ENCODE measurements at regions not wholly inside any gene's neighbourhood (a gene's known extent, or its start where the extent isn't known, plus 50 kb on each side); places are given as distances from the start of the nearest gene placed in this dataset.

DNA sequence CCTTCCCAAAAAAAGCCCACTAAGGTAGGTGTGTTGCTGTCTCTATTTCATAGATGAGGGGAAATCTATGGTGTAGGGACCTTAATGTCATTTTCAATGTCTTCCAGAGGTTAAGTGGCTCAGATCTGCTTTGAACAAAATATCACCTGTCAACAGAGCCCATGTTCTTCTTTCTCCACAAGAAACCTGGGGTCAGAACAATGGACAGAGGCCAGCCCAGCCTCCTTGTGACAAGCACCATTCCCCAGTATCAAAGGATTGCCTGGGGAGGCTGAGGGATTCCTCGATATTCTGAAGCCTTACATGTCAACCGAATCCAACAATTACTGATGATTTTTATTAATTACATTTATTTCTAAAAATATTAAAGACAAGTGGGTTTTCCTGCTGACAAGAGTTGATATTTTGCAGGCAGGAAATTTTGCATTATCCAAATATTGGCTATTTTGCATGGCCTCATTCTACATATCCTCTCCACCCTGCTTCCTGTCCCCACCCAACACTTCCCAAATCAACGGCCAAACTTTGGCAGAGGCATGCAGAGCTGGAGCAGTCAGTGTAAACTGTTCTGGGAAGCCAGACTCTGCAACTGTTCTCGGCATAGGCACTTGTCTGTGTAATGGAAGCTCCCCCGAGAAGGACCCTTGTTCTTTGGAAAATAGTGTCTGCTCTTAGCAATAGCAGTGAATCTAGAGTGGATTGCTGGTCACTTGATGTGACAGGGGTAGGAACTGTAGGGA, 281.5 kb downstream of the HS3ST3A1 start:
- Histone ChIP-seq H3K9ac (ENCODE audit: low read depth, low read length, poor library complexity) (no peak overlapping the region), H4K91ac (ENCODE audit: low read depth, low read length, poor library complexity) (no peak overlapping the region), H4K8ac (ENCODE audit: low read depth, low read length) (no peak overlapping the region), H3K18ac (ENCODE audit: low read length) (peak overlapping the region; percentile 67), H3K27ac (replicated peaks; ENCODE audit: low read length) (no peak overlapping the region), H2BK12ac (ENCODE audit: low read length) (no peak overlapping the region), H2AK5ac (ENCODE audit: low read depth, low read length) (no peak overlapping the region), H3K36me3 (replicated peaks in 1 of 2; ENCODE audit: control insufficient read depth in 2 of 2, insufficient read depth in 2 of 2, low read length in 2 of 2) (no peaks in the 10 kb centered on the region), H3K4ac (ENCODE audit: low read length) (no peak overlapping the region), H3K4me3 (ENCODE audit: low read length in 2 of 2) (no peak overlapping the region), H3K4me1 (ENCODE audit: control insufficient read depth in 2 of 2, insufficient read depth in 1 of 2, low read depth in 1 of 2, low read length in 2 of 2) (no peaks in the 10 kb centered on the region), H3K14ac (ENCODE audit: low read length) (no peak overlapping the region), H2BK5ac (ENCODE audit: low read length) (no peak overlapping the region), H3K9me3 (replicated peaks in 1 of 2; ENCODE audit: control insufficient read depth in 2 of 2, insufficient read depth in 1 of 2, low read depth in 1 of 2, low read length in 2 of 2) (peaks cover 0 to 5% of the 10 kb centered on the region in 2 donors), H2BK15ac (ENCODE audit: low read length) (no peak overlapping the region), H2AFZ (ENCODE audit: low read length) (no peak overlapping the region), H2BK120ac (ENCODE audit: low read depth, low read length) (peak overlapping the region; percentile 74), H3K23ac (ENCODE audit: low read depth, low read length, poor library complexity) (no peak overlapping the region), H3K27me3 (ENCODE audit: control insufficient read depth in 3 of 3, insufficient read depth in 3 of 3, low read depth in 1 of 3, low read length in 3 of 3) (peaks cover 0 to 32% (median 0%) of the 10 kb centered on the region in 3 experiments), H3K4me2 (ENCODE audit: insufficient read depth, low read length, poor library complexity, severe bottlenecking) (no peak overlapping the region), H3K79me1 (ENCODE audit: low read depth, low read length) (no peaks in the 10 kb centered on the region)
- no CpG with 5 or more reads among the region's 5 CpGs for WGBS, 2 donors (ENCODE audit: extremely low coverage in 2 of 2, insufficient read length in 2 of 2, insufficient replicate concordance in 1 of 2)
- no peak for DNase-seq (ENCODE audit: low spot score)

DNA sequence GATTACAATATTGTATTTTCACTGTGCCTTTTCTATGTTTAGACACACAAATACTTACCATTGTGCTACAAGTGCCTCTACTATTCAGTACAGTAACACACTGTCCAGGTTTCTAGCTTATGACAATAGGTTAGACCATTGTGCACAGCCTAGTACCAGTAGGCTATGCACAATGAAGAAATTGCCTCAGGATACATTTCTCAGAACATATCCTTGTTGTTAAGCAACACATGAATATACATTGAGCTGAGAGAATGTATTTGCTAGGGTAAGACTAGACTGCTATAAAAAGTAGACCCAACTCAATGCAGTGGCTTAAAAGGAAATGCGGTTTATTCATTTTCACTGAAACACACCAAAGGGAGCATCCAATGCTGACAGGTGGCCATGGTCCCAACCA, 285.1 kb downstream of the HS3ST3A1 start:
- H3K18ac ChIP-seq (ENCODE audit: low read length): no peak overlapping the region
- no CpG with 5 or more reads among the region's 1 CpG for WGBS, 2 donors (ENCODE audit: extremely low coverage in 2 of 2, insufficient read length in 2 of 2, insufficient replicate concordance in 1 of 2)
- no peaks in the 10 kb centered on the region for H3K9me3 ChIP-seq (replicated peaks in 1 of 2; ENCODE audit: control insufficient read depth in 2 of 2, insufficient read depth in 1 of 2, low read depth in 1 of 2, low read length in 2 of 2)
- no peak overlapping the region for H2AFZ ChIP-seq (ENCODE audit: low read length)
- no peak overlapping the region for H3K9ac ChIP-seq (ENCODE audit: low read depth, low read length, poor library complexity)
- H3K27ac ChIP-seq (replicated peaks; ENCODE audit: low read length): no peak overlapping the region
- no peak overlapping the region for H3K14ac ChIP-seq (ENCODE audit: low read length)
- H3K4me2 ChIP-seq (ENCODE audit: insufficient read depth, low read length, poor library complexity, severe bottlenecking): no peak overlapping the region
- peaks cover 0 to 29% (median 0%) of the 10 kb centered on the region in 3 experiments for H3K27me3 ChIP-seq (ENCODE audit: control insufficient read depth in 3 of 3, insufficient read depth in 3 of 3, low read depth in 1 of 3, low read length in 3 of 3)
- H3K36me3 ChIP-seq (replicated peaks in 1 of 2; ENCODE audit: control insufficient read depth in 2 of 2, insufficient read depth in 2 of 2, low read length in 2 of 2): no peaks in the 10 kb centered on the region
- H3K4ac ChIP-seq (ENCODE audit: low read length): no peak overlapping the region
- no peak overlapping the region for H2AK5ac ChIP-seq (ENCODE audit: low read depth, low read length)
- DNase-seq (ENCODE audit: low spot score): no peak
- no peaks in the 10 kb centered on the region for H3K79me1 ChIP-seq (ENCODE audit: low read depth, low read length)
- no peak overlapping the region for H2BK15ac ChIP-seq (ENCODE audit: low read length)
- H3K23ac ChIP-seq (ENCODE audit: low read depth, low read length, poor library complexity): no peak overlapping the region
- H2BK5ac ChIP-seq (ENCODE audit: low read length): no peak overlapping the region
- no peak overlapping the region for H4K8ac ChIP-seq (ENCODE audit: low read depth, low read length)
- H3K4me3 ChIP-seq (ENCODE audit: low read length in 2 of 2): no peak overlapping the region
- H3K4me1 ChIP-seq (ENCODE audit: control insufficient read depth in 2 of 2, insufficient read depth in 1 of 2, low read depth in 1 of 2, low read length in 2 of 2): no peaks in the 10 kb centered on the region
- no peak overlapping the region for H2BK12ac ChIP-seq (ENCODE audit: low read length)
- no peak overlapping the region for H2BK120ac ChIP-seq (ENCODE audit: low read depth, low read length)
- no peak overlapping the region for H4K91ac ChIP-seq (ENCODE audit: low read depth, low read length, poor library complexity)

DNA sequence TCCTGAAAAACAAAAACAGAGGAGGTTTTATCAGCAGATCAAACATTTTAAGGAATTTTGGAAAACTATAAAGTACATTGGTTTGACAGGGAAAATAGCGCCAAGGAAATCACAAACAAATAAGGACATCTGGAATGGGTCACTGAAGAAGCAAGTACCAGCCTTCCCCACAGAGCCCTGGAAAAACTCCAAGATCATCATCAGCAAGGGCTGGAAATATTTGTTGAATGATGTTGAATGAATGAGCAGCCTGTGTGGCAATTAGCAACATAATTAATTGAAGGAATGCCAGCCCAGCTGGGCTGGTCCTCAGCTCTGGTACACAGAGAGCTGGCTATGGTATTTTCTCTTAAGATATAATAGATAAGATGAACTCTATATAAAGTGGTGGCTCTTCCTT, 290.4 kb downstream of the HS3ST3A1 start:
- Histone ChIP-seq H3K27ac (replicated peaks; ENCODE audit: low read length) (no peak overlapping the region), H2BK5ac (ENCODE audit: low read length) (no peak overlapping the region), H2AK5ac (ENCODE audit: low read depth, low read length) (no peak overlapping the region), H3K27me3 (ENCODE audit: control insufficient read depth in 3 of 3, insufficient read depth in 3 of 3, low read depth in 1 of 3, low read length in 3 of 3) (peaks cover 0 to 2% (median 0%) of the 10 kb centered on the region in 3 experiments), H3K9me3 (replicated peaks in 1 of 2; ENCODE audit: control insufficient read depth in 2 of 2, insufficient read depth in 1 of 2, low read depth in 1 of 2, low read length in 2 of 2) (peaks cover 0 to 2% of the 10 kb centered on the region in 2 donors), H4K91ac (ENCODE audit: low read depth, low read length, poor library complexity) (no peak overlapping the region), H2BK12ac (ENCODE audit: low read length) (no peak overlapping the region), H3K4me2 (ENCODE audit: insufficient read depth, low read length, poor library complexity, severe bottlenecking) (no peak overlapping the region), H3K79me1 (ENCODE audit: low read depth, low read length) (no peaks in the 10 kb centered on the region), H3K18ac (ENCODE audit: low read length) (no peak overlapping the region), H3K14ac (ENCODE audit: low read length) (no peak overlapping the region), H3K9ac (ENCODE audit: low read depth, low read length, poor library complexity) (no peak overlapping the region), H2AFZ (ENCODE audit: low read length) (no peak overlapping the region), H3K4me3 (ENCODE audit: low read length in 2 of 2) (no peak overlapping the region), H3K4ac (ENCODE audit: low read length) (no peak overlapping the region), H3K36me3 (replicated peaks in 1 of 2; ENCODE audit: control insufficient read depth in 2 of 2, insufficient read depth in 2 of 2, low read length in 2 of 2) (no peaks in the 10 kb centered on the region), H2BK15ac (ENCODE audit: low read length) (no peak overlapping the region), H3K4me1 (ENCODE audit: control insufficient read depth in 2 of 2, insufficient read depth in 1 of 2, low read depth in 1 of 2, low read length in 2 of 2) (no peaks in the 10 kb centered on the region), H4K8ac (ENCODE audit: low read depth, low read length) (no peak overlapping the region), H2BK120ac (ENCODE audit: low read depth, low read length) (no peak overlapping the region), H3K23ac (ENCODE audit: low read depth, low read length, poor library complexity) (no peak overlapping the region)
- DNase-seq (ENCODE audit: low spot score): no peak
- WGBS, 2 donors (ENCODE audit: extremely low coverage in 2 of 2, insufficient read length in 2 of 2, insufficient replicate concordance in 1 of 2): no CpG with 5 or more reads among the region's 1 CpG

DNA sequence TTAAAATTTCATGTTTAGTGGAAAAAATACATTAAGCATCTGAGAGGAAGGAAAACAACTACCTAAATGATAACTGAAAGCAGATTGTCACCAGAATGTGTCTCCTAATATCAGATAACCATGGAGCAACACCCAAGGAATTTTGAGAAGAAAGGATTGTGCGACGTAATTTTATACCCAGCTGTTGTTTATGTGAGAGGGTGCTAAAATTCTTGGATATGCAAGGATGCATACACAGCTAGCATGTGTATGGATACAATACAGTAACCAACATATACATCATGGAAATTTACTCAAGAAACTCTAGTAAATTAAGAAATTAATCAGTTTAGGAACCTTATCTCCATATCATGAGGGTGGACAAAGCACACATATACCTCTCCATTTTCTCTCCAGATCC, 290.9 kb downstream of the HS3ST3A1 start:
- H2BK15ac ChIP-seq (ENCODE audit: low read length): no peak overlapping the region
- no peak overlapping the region for H3K4ac ChIP-seq (ENCODE audit: low read length)
- H2BK120ac ChIP-seq (ENCODE audit: low read depth, low read length): no peak overlapping the region
- no peak overlapping the region for H3K4me2 ChIP-seq (ENCODE audit: insufficient read depth, low read length, poor library complexity, severe bottlenecking)
- no peak for DNase-seq (ENCODE audit: low spot score)
- no peaks in the 10 kb centered on the region for H3K4me1 ChIP-seq (ENCODE audit: control insufficient read depth in 2 of 2, insufficient read depth in 1 of 2, low read depth in 1 of 2, low read length in 2 of 2)
- no CpG with 5 or more reads among the region's 2 CpGs for WGBS, 2 donors (ENCODE audit: extremely low coverage in 2 of 2, insufficient read length in 2 of 2, insufficient replicate concordance in 1 of 2)
- no peak overlapping the region for H4K91ac ChIP-seq (ENCODE audit: low read depth, low read length, poor library complexity)
- no peak overlapping the region for H3K4me3 ChIP-seq (ENCODE audit: low read length in 2 of 2)
- H3K27me3 ChIP-seq (ENCODE audit: control insufficient read depth in 3 of 3, insufficient read depth in 3 of 3, low read depth in 1 of 3, low read length in 3 of 3): no peaks in the 10 kb centered on the region
- H3K18ac ChIP-seq (ENCODE audit: low read length): no peak overlapping the region
- H3K27ac ChIP-seq (replicated peaks; ENCODE audit: low read length): no peak overlapping the region
- no peak overlapping the region for H3K9ac ChIP-seq (ENCODE audit: low read depth, low read length, poor library complexity)
- no peak overlapping the region for H2BK5ac ChIP-seq (ENCODE audit: low read length)
- H2AK5ac ChIP-seq (ENCODE audit: low read depth, low read length): no peak overlapping the region
- peaks cover 0 to 2% of the 10 kb centered on the region in 2 donors for H3K9me3 ChIP-seq (replicated peaks in 1 of 2; ENCODE audit: control insufficient read depth in 2 of 2, insufficient read depth in 1 of 2, low read depth in 1 of 2, low read length in 2 of 2)
- no peak overlapping the region for H2BK12ac ChIP-seq (ENCODE audit: low read length)
- H3K79me1 ChIP-seq (ENCODE audit: low read depth, low read length): no peaks in the 10 kb centered on the region
- H3K14ac ChIP-seq (ENCODE audit: low read length): no peak overlapping the region
- no peak overlapping the region for H2AFZ ChIP-seq (ENCODE audit: low read length)
- no peak overlapping the region for H4K8ac ChIP-seq (ENCODE audit: low read depth, low read length)
- no peaks in the 10 kb centered on the region for H3K36me3 ChIP-seq (replicated peaks in 1 of 2; ENCODE audit: control insufficient read depth in 2 of 2, insufficient read depth in 2 of 2, low read length in 2 of 2)
- H3K23ac ChIP-seq (ENCODE audit: low read depth, low read length, poor library complexity): no peak overlapping the region

Measured in neuronal stem cell (in vitro differentiated cells).